ENCODE measurements at regions not wholly inside any gene's neighbourhood (a gene's known extent, or its start where the extent isn't known, plus 50 kb on each side); places are given as distances from the start of the nearest gene placed in this dataset.
"Not testable (repeated sequence)": the region's sequence is repeated elsewhere in the genome, so short reads cannot be mapped to it uniquely, and the experiment has no call there.

- DNase-seq: peak; percentile 40 to 44
- Histone ChIP-seq H3K4me1 (ENCODE audit: control insufficient read depth in 3 of 3, insufficient read depth in 2 of 3, low read depth in 1 of 3, low read length in 2 of 3) (no peaks in the 10 kb centered on the region), H3K36me3 (ENCODE audit: control insufficient read depth in 3 of 3, insufficient read depth in 2 of 3, low read depth in 1 of 3, low read length in 3 of 3) (no peaks in the 10 kb centered on the region), H3K27ac (ENCODE audit: low read depth in 1 of 3, low read length in 2 of 3) (no peak overlapping the region), H3K9me3 (ENCODE audit: control insufficient read depth in 2 of 2, insufficient read depth in 1 of 2, low read depth in 1 of 2, low read length in 1 of 2) (no peaks in the 10 kb centered on the region), H3K4me3 (ENCODE audit: low read depth in 1 of 3, low read length in 3 of 3) (no peak overlapping the region), H3K27me3 (ENCODE audit: control insufficient read depth in 3 of 3, insufficient read depth in 3 of 3, low read length in 3 of 3) (no peaks in the 10 kb centered on the region)
- 14 to 27% (median 26%) methylated on average over 2 of the region's 2 CpGs for WGBS, 3 donors
- no peak for FAIRE-seq
Measured at GRCh38 chr3:154904328-154904727, 175.8 kb upstream of the MME start.

GRCh38 chr3:154902495-154902894, 177.6 kb upstream of the MME start:
- H3K36me3 ChIP-seq (ENCODE audit: control insufficient read depth in 3 of 3, insufficient read depth in 2 of 3, low read depth in 1 of 3, low read length in 3 of 3); H3K9me3 ChIP-seq (ENCODE audit: control insufficient read depth in 2 of 2, insufficient read depth in 1 of 2, low read depth in 1 of 2, low read length in 1 of 2): not testable (repeated sequence)

DNA sequence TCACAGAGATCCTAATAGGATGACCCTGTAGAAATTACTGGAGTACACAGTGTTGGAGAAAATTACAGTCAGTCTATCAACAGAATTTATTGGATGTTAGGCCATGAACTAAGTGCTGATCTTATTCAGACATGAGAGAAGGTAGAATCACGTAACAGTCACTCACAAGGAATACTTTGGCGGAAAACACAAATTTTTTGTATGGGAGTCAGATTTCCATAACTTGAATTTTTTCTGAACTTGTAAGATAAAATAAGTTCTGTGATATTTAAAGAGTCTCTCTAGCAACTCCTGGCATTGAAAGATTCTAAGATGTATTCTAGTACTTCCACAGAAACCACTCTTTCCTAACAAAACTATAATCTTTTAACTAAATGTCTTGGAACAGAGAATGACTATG, 178.8 kb upstream of the MME start:
- no peaks in the 10 kb centered on the region for H3K9me3 ChIP-seq (ENCODE audit: control insufficient read depth in 2 of 2, insufficient read depth in 1 of 2, low read depth in 1 of 2, low read length in 1 of 2)

More at GRCh38 chr3:154902495-154902894, 177.6 kb upstream of the MME start:
- H3K4me3 ChIP-seq (ENCODE audit: low read depth in 1 of 3, low read length in 3 of 3); H3K27me3 ChIP-seq (ENCODE audit: control insufficient read depth in 3 of 3, insufficient read depth in 3 of 3, low read length in 3 of 3); H3K27ac ChIP-seq (ENCODE audit: low read depth in 1 of 3, low read length in 2 of 3); DNase-seq; H3K4me1 ChIP-seq (ENCODE audit: control insufficient read depth in 3 of 3, insufficient read depth in 2 of 3, low read depth in 1 of 3, low read length in 2 of 3); FAIRE-seq: not testable (repeated sequence)

DNA sequence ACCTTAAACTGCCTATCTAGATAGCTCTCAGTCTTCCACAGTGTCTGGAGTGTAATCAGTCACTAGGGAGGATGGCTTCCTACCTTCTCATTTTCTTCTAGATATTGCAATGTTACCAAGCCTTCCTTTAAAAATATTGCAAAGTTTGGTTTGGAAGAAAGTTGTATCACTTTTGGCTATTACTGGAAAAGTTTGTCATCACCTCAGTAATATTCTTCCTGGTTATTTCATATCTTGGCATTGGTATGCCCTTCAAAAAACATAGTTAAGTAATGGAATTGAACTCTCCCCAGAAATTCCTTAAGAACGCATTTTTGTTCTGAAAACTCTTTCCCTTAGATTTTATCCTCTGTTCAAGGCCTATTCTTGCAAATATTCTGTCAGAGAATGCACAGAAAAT, 179.3 kb upstream of the MME start:
- Histone ChIP-seq H3K27me3 (ENCODE audit: control insufficient read depth in 3 of 3, insufficient read depth in 3 of 3, low read length in 3 of 3) (no peaks in the 10 kb centered on the region), H3K36me3 (ENCODE audit: control insufficient read depth in 3 of 3, insufficient read depth in 2 of 3, low read depth in 1 of 3, low read length in 3 of 3) (no peaks in the 10 kb centered on the region), H3K9me3 (ENCODE audit: control insufficient read depth in 2 of 2, insufficient read depth in 1 of 2, low read depth in 1 of 2, low read length in 1 of 2) (no peaks in the 10 kb centered on the region), H3K4me3 (ENCODE audit: low read depth in 1 of 3, low read length in 3 of 3) (no peak overlapping the region), H3K4me1 (ENCODE audit: control insufficient read depth in 3 of 3, insufficient read depth in 2 of 3, low read depth in 1 of 3, low read length in 2 of 3) (no peaks in the 10 kb centered on the region), H3K27ac (ENCODE audit: low read depth in 1 of 3, low read length in 2 of 3) (no peak overlapping the region)
- DNase-seq (no peak), FAIRE-seq (no peak)
- WGBS, 3 donors: 80 to 98% (median 83%) methylated on average over 1 of the region's 1 CpG

More for the DNA sequence above, 178.8 kb upstream of the MME start:
- no peak overlapping the region for H3K4me3 ChIP-seq (ENCODE audit: low read depth in 1 of 3, low read length in 3 of 3)
- no peak overlapping the region for H3K27ac ChIP-seq (ENCODE audit: low read depth in 1 of 3, low read length in 2 of 3)
- no peaks in the 10 kb centered on the region for H3K4me1 ChIP-seq (ENCODE audit: control insufficient read depth in 3 of 3, insufficient read depth in 2 of 3, low read depth in 1 of 3, low read length in 2 of 3)
- FAIRE-seq: no peak
- no peak for DNase-seq
- H3K36me3 ChIP-seq (ENCODE audit: control insufficient read depth in 3 of 3, insufficient read depth in 2 of 3, low read depth in 1 of 3, low read length in 3 of 3): no peaks in the 10 kb centered on the region
- no peaks in the 10 kb centered on the region for H3K27me3 ChIP-seq (ENCODE audit: control insufficient read depth in 3 of 3, insufficient read depth in 3 of 3, low read length in 3 of 3)
- WGBS, 3 donors: 84 to 97% (median 95%) methylated on average over 2 of the region's 2 CpGs

DNA sequence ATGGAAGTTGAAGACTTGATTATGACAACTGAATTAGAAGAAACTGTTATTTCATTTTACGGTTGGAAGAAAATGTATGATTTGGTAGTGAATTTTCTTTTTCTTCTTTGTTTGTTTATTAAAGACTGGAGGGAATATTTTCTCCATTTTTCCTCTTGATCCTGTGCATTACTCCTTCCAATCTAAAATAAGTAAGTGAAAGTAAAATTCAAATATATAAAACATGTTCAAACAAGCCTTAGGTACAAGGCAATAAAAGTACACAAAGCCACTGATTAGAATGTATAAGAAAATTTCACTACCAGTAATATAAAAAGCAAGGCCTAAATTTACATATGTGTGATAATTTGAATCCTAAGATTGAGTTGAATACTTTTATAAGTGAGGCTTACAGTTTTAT, 181.2 kb upstream of the MME start:
- H3K4me1 ChIP-seq (ENCODE audit: control insufficient read depth in 3 of 3, insufficient read depth in 2 of 3, low read depth in 1 of 3, low read length in 2 of 3): no peaks in the 10 kb centered on the region
- peak; percentile 59 for FAIRE-seq
- H3K9me3 ChIP-seq (ENCODE audit: control insufficient read depth in 2 of 2, insufficient read depth in 1 of 2, low read depth in 1 of 2, low read length in 1 of 2): no peaks in the 10 kb centered on the region
- WGBS, 3 donors: 84 to 94% (median 92%) methylated on average over 1 of the region's 1 CpG
- H3K27me3 ChIP-seq (ENCODE audit: control insufficient read depth in 3 of 3, insufficient read depth in 3 of 3, low read length in 3 of 3): no peaks in the 10 kb centered on the region
- no peak overlapping the region for H3K4me3 ChIP-seq (ENCODE audit: low read depth in 1 of 3, low read length in 3 of 3)
- no peak overlapping the region for H3K27ac ChIP-seq (ENCODE audit: low read depth in 1 of 3, low read length in 2 of 3)
- H3K36me3 ChIP-seq (ENCODE audit: control insufficient read depth in 3 of 3, insufficient read depth in 2 of 3, low read depth in 1 of 3, low read length in 3 of 3): no peaks in the 10 kb centered on the region
- DNase-seq: no peak

GRCh38 chr3:154898443-154898842, 181.7 kb upstream of the MME start:
- FAIRE-seq (no peak), DNase-seq (no peak)
- Histone ChIP-seq H3K36me3 (ENCODE audit: control insufficient read depth in 3 of 3, insufficient read depth in 2 of 3, low read depth in 1 of 3, low read length in 3 of 3) (no peaks in the 10 kb centered on the region), H3K4me3 (ENCODE audit: low read depth in 1 of 3, low read length in 3 of 3) (no peak overlapping the region), H3K4me1 (ENCODE audit: control insufficient read depth in 3 of 3, insufficient read depth in 2 of 3, low read depth in 1 of 3, low read length in 2 of 3) (no peaks in the 10 kb centered on the region), H3K9me3 (ENCODE audit: control insufficient read depth in 2 of 2, insufficient read depth in 1 of 2, low read depth in 1 of 2, low read length in 1 of 2) (no peaks in the 10 kb centered on the region), H3K27me3 (ENCODE audit: control insufficient read depth in 3 of 3, insufficient read depth in 3 of 3, low read length in 3 of 3) (no peaks in the 10 kb centered on the region), H3K27ac (ENCODE audit: low read depth in 1 of 3, low read length in 2 of 3) (no peak overlapping the region)
- WGBS, 3 donors: 58 to 65% (median 63%) methylated on average over 3 of the region's 3 CpGs

DNA sequence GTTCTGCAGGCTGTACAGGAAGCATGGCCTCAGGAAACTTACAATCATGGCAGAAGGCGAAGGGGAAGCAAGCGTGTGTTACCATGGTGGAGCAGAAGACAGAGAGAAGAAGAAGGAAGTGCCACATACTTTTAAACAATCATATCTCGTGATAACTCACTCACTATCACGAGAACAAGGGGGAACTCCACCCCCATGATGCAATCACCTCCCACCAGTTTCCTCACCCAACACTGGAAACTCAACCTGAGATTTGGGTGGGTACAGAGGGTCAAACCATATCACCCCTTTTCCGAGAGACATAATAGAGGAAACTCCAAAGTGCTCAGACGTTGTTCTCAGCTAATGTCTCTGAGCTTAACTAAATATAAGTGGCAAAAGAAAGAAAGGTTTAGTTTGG, 186.3 kb upstream of the MME start:
- Histone ChIP-seq H3K4me1 (ENCODE audit: control insufficient read depth in 3 of 3, insufficient read depth in 2 of 3, low read depth in 1 of 3, low read length in 2 of 3) (no peaks in the 10 kb centered on the region), H3K36me3 (ENCODE audit: control insufficient read depth in 3 of 3, insufficient read depth in 2 of 3, low read depth in 1 of 3, low read length in 3 of 3) (no peaks in the 10 kb centered on the region), H3K9me3 (ENCODE audit: control insufficient read depth in 2 of 2, insufficient read depth in 1 of 2, low read depth in 1 of 2, low read length in 1 of 2) (peaks cover 0 to 6% of the 10 kb centered on the region in 2 donors), H3K4me3 (ENCODE audit: low read depth in 1 of 3, low read length in 3 of 3) (no peak overlapping the region), H3K27ac (ENCODE audit: low read depth in 1 of 3, low read length in 2 of 3) (no peak overlapping the region), H3K27me3 (ENCODE audit: control insufficient read depth in 3 of 3, insufficient read depth in 3 of 3, low read length in 3 of 3) (no peaks in the 10 kb centered on the region)
- FAIRE-seq (no peak), DNase-seq (no peak)
- WGBS, 3 donors: 80 to 82% (median 81%) methylated on average over 6 of the region's 6 CpGs

GRCh38 chr3:154889227-154889634, 190.9 kb upstream of the MME start:
- H3K9me3 ChIP-seq (ENCODE audit: control insufficient read depth in 2 of 2, insufficient read depth in 1 of 2, low read depth in 1 of 2, low read length in 1 of 2): peaks cover 0 to 9% of the 10 kb centered on the region in 2 donors
- no peaks in the 10 kb centered on the region for H3K36me3 ChIP-seq (ENCODE audit: control insufficient read depth in 3 of 3, insufficient read depth in 2 of 3, low read depth in 1 of 3, low read length in 3 of 3)
- 94 to 97% (median 95%) methylated on average over 29 to 36 of the region's 36 CpGs for WGBS, 3 donors
- DNase-seq: no peak
- H3K27ac ChIP-seq (ENCODE audit: low read depth in 1 of 3, low read length in 2 of 3): no peak overlapping the region
- no peaks in the 10 kb centered on the region for H3K4me1 ChIP-seq (ENCODE audit: control insufficient read depth in 3 of 3, insufficient read depth in 2 of 3, low read depth in 1 of 3, low read length in 2 of 3)
- H3K4me3 ChIP-seq (ENCODE audit: low read depth in 1 of 3, low read length in 3 of 3): no peak overlapping the region
- FAIRE-seq: no peak
- no peaks in the 10 kb centered on the region for H3K27me3 ChIP-seq (ENCODE audit: control insufficient read depth in 3 of 3, insufficient read depth in 3 of 3, low read length in 3 of 3)

- H3K4me1 ChIP-seq (ENCODE audit: control insufficient read depth in 3 of 3, insufficient read depth in 2 of 3, low read depth in 1 of 3, low read length in 2 of 3): no peaks in the 10 kb centered on the region
- FAIRE-seq: no peak
- H3K4me3 ChIP-seq (ENCODE audit: low read depth in 1 of 3, low read length in 3 of 3): no peak overlapping the region
- WGBS, 3 donors: 87 to 93% (median 88%) methylated on average over 3 of the region's 3 CpGs
- no peak for DNase-seq
- no peaks in the 10 kb centered on the region for H3K27me3 ChIP-seq (ENCODE audit: control insufficient read depth in 3 of 3, insufficient read depth in 3 of 3, low read length in 3 of 3)
- no peak overlapping the region for H3K27ac ChIP-seq (ENCODE audit: low read depth in 1 of 3, low read length in 2 of 3)
- no peaks in the 10 kb centered on the region for H3K36me3 ChIP-seq (ENCODE audit: control insufficient read depth in 3 of 3, insufficient read depth in 2 of 3, low read depth in 1 of 3, low read length in 3 of 3)
- H3K9me3 ChIP-seq (ENCODE audit: control insufficient read depth in 2 of 2, insufficient read depth in 1 of 2, low read depth in 1 of 2, low read length in 1 of 2): peaks cover 0 to 12% of the 10 kb centered on the region in 2 donors
Measured at GRCh38 chr3:154887869-154888268, 192.2 kb upstream of the MME start.

All from small intestine (tissue), 7 donors.